Keratinocyte (primary cell): ENCODE measurements at regions not wholly inside any gene's neighbourhood (a gene's known extent, or its start where the extent isn't known, plus 50 kb on each side); places are given as distances from the start of the nearest gene placed in this dataset.

Source experiments
- DNase-seq: peaks from one replicate; pipeline ENCODE4 v3.0.0-alpha.2; 2011; ENCODE audit warnings: low read depth, missing footprints, low spot score
- FAIRE-seq: peaks from 2 replicates; lab custom pipeline; 2011; peaks lifted over from hg19 to GRCh38; lab: Jason Lieb, UNC
- H2AFZ ChIP-seq: 2 replicates; pipeline ENCODE4 v1.6.0; 2012; ENCODE audit warnings: low read length, control low read depth, inconsistent platforms; ENCODE audit not compliant: control insufficient read depth
- H3K27ac ChIP-seq: 2 replicates; pipeline ENCODE4 v1.5.1; 2011; ENCODE audit warnings: low read length; ENCODE audit not compliant: control insufficient read depth, insufficient read depth
- H3K27me3 ChIP-seq: 3 replicates; pipeline ENCODE4 v1.6.0; 2011; ENCODE audit warnings: low read length; ENCODE audit not compliant: control insufficient read depth, insufficient read depth; ENCODE audit errors: extremely low read depth
- H3K36me3 ChIP-seq, 2 experiments: 2 replicates in 1 of 2; 3 replicates in 1 of 2; pipeline ENCODE4 v1.5.1; 2011; ENCODE audit warnings: low read length in 2 of 2, mild to moderate bottlenecking in 1 of 2; ENCODE audit not compliant: control insufficient read depth in 2 of 2, insufficient read depth in 2 of 2; ENCODE audit errors: extremely low read depth in 1 of 2
- H3K4me1 ChIP-seq: 3 replicates; pipeline ENCODE4 v1.5.1; 2011; ENCODE audit warnings: low read length; ENCODE audit not compliant: control insufficient read depth, insufficient read depth; ENCODE audit errors: extremely low read depth
- H3K4me2 ChIP-seq: 3 replicates; pipeline ENCODE4 v1.6.0; 2011; ENCODE audit warnings: low read depth, low read length; ENCODE audit not compliant: control insufficient read depth, insufficient read depth; ENCODE audit errors: extremely low read depth
- H3K4me3 ChIP-seq, 3 experiments: fragments of 200-600 bp in 1 of 3; sonication (generic) in 1 of 3; 2 replicates in 2 of 3; 3 replicates in 1 of 3; pipeline ENCODE4 v1.5.1; 2011 to 2016; ENCODE audit warnings: low read length in 3 of 3, mild to moderate bottlenecking in 3 of 3, control low read depth in 2 of 3, inconsistent platforms in 1 of 3, low read depth in 1 of 3, mixed read lengths in 1 of 3, mixed run types in 1 of 3, moderate library complexity in 1 of 3; ENCODE audit not compliant: control insufficient read depth in 2 of 3, insufficient read depth in 2 of 3; ENCODE audit errors: extremely low read depth in 1 of 3
- H3K79me2 ChIP-seq: 2 replicates; pipeline ENCODE4 v1.6.0; 2012; ENCODE audit warnings: low read length; ENCODE audit not compliant: control insufficient read depth, insufficient read depth
- H3K9ac ChIP-seq: 3 replicates; pipeline ENCODE4 v1.6.0; 2011; ENCODE audit warnings: low read length; ENCODE audit not compliant: control insufficient read depth, insufficient read depth; ENCODE audit errors: extremely low read depth
- H3K9me1 ChIP-seq: 3 replicates; pipeline ENCODE4 v1.6.0; 2011; ENCODE audit warnings: low read length; ENCODE audit not compliant: control insufficient read depth, insufficient read depth; ENCODE audit errors: extremely low read depth
- H3K9me3 ChIP-seq: 2 replicates; pipeline ENCODE4 v1.5.1; 2012; ENCODE audit warnings: low read depth, low read length; ENCODE audit not compliant: control insufficient read depth
- H4K20me1 ChIP-seq: 3 replicates; pipeline ENCODE4 v1.6.0; 2011; ENCODE audit warnings: low read length; ENCODE audit not compliant: control insufficient read depth, insufficient read depth; ENCODE audit errors: extremely low read depth
- EZH2 ChIP-seq: IDR thresholded peaks from one replicate; pipeline ENCODE4 v1.6.1; 2012; ENCODE audit warnings: inconsistent platforms, mild to moderate bottlenecking, low read length, moderate library complexity
- dilution Hi-C: fragments of 300-500 bp; cut with MboI; formaldehyde crosslinking; loops from one replicate; pipeline ENCODE4 v1.7.0; 2020; ENCODE audit warnings: low sequenced_read_pairs; ENCODE audit not compliant: extremely low pct_ligation_motif_present
- TF ChIP-seq, protein P1 (sequence below), 3 experiments: IDR thresholded peaks in 1 of 3; conservative IDR thresholded peaks in 1 of 3; optimal IDR thresholded peaks in 1 of 3; 2 replicates in 2 of 3; 3 replicates in 1 of 3; pipeline versions ENCODE3 to v1.5.1; 2011; ENCODE audit warnings: low read length in 3 of 3, mild to moderate bottlenecking in 3 of 3, moderate library complexity in 2 of 3, control low read depth in 1 of 3, inconsistent platforms in 1 of 3; ENCODE audit not compliant: insufficient read depth in 2 of 3; ENCODE audit errors: extremely low read depth in 1 of 3

- TF ChIP-seq, protein P1, sequence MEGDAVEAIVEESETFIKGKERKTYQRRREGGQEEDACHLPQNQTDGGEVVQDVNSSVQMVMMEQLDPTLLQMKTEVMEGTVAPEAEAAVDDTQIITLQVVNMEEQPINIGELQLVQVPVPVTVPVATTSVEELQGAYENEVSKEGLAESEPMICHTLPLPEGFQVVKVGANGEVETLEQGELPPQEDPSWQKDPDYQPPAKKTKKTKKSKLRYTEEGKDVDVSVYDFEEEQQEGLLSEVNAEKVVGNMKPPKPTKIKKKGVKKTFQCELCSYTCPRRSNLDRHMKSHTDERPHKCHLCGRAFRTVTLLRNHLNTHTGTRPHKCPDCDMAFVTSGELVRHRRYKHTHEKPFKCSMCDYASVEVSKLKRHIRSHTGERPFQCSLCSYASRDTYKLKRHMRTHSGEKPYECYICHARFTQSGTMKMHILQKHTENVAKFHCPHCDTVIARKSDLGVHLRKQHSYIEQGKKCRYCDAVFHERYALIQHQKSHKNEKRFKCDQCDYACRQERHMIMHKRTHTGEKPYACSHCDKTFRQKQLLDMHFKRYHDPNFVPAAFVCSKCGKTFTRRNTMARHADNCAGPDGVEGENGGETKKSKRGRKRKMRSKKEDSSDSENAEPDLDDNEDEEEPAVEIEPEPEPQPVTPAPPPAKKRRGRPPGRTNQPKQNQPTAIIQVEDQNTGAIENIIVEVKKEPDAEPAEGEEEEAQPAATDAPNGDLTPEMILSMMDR (optimal IDR thresholded peaks at IDR 0.05 in 1 of 3, IDR thresholded peaks at IDR 0.05 in 1 of 3, conservative IDR thresholded peaks at IDR 0.05 in 1 of 3; ENCODE audit: extremely low read depth in 1 of 3, insufficient read depth in 2 of 3, low read length in 3 of 3), result no peak
- no peak for TF ChIP-seq EZH2
- Histone ChIP-seq H3K9me1 (no peaks in the 10 kb centered on the region), H3K36me3 (no peaks in the 10 kb centered on the region), H3K4me3 (no peak overlapping the region), H3K79me2 (no peaks in the 10 kb centered on the region), H3K27ac (no peak overlapping the region), H3K4me2 (no peak overlapping the region), H4K20me1 (no peaks in the 10 kb centered on the region), H3K9ac (no peak overlapping the region), H3K9me3 (no peaks in the 10 kb centered on the region), H2AFZ (no peak overlapping the region), H3K27me3 (no peaks in the 10 kb centered on the region), H3K4me1 (no peaks in the 10 kb centered on the region)
- no peak for DNase-seq
- no peak for FAIRE-seq
- dilution Hi-C loops, result no loop called here
Observed at GRCh38 chr2:37812941-37813730, 112.0 kb upstream of the RMDN2 start.

DNA sequence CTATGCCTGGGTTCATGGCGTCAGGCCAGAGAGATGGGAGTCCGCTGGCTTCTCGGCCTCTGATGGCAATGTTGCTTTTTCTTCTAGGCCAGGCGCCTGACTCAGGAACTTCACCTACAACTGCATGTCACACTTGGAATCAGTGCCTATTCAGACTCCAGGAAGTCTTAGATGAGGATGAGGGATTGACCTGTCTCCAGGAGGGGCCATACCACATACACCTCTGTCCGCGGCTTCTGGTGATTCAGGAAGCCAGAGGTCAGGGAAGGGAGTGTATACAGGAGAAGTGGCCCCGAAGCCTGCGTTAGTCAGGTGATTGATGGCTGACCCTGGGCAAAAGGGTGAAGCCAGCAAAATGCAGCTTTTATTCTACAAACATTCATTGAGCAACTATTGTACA is 109.1 kb upstream of the RMDN2 start:
- Histone ChIP-seq H4K20me1 (no peaks in the 10 kb centered on the region), H3K79me2 (no peaks in the 10 kb centered on the region), H3K4me2 (no peak overlapping the region), H3K4me1 (no peaks in the 10 kb centered on the region), H3K9ac (no peak overlapping the region), H3K27ac (no peak overlapping the region), H3K9me3 (no peaks in the 10 kb centered on the region), H3K36me3 (no peaks in the 10 kb centered on the region), H3K4me3 (no peak overlapping the region), H2AFZ (no peak overlapping the region), H3K27me3 (no peaks in the 10 kb centered on the region), H3K9me1 (no peaks in the 10 kb centered on the region)
- FAIRE-seq, result no peak
- TF ChIP-seq EZH2, result no peak
- TF ChIP-seq, protein P1 (optimal IDR thresholded peaks at IDR 0.05 in 1 of 3, IDR thresholded peaks at IDR 0.05 in 1 of 3, conservative IDR thresholded peaks at IDR 0.05 in 1 of 3; ENCODE audit: extremely low read depth in 1 of 3, insufficient read depth in 2 of 3, low read length in 3 of 3), result no peak
- dilution Hi-C loops, result no loop called here
- no peak for DNase-seq
